MM.1S (cell line): ENCODE measurements at regions not wholly inside any gene's neighbourhood (a gene's known extent, or its start where the extent isn't known, plus 50 kb on each side); places are given as distances from the start of the nearest gene placed in this dataset.

Experiments
- EZH2 ChIP-seq: fragments of 300-600 bp; sonication (generic); optimal IDR thresholded peaks from 2 replicates; pipeline ENCODE3; 2017; ENCODE audit warnings: low read depth, mild to moderate bottlenecking, antibody characterized with exemption, low read length, mixed read lengths
- EZH2phosphoT487 ChIP-seq: fragments of 300-600 bp; sonication (generic); IDR thresholded peaks from 2 replicates; pipeline ENCODE4 v1.6.1; 2018; ENCODE audit warnings: antibody characterized with exemption, low read length
- TF ChIP-seq, protein P1 (sequence below): fragments of 300-600 bp; sonication (generic); IDR thresholded peaks from 2 replicates; pipeline ENCODE4 v1.5.1; 2016; ENCODE audit warnings: antibody characterized with exemption, low read length, mixed read lengths

DNA sequence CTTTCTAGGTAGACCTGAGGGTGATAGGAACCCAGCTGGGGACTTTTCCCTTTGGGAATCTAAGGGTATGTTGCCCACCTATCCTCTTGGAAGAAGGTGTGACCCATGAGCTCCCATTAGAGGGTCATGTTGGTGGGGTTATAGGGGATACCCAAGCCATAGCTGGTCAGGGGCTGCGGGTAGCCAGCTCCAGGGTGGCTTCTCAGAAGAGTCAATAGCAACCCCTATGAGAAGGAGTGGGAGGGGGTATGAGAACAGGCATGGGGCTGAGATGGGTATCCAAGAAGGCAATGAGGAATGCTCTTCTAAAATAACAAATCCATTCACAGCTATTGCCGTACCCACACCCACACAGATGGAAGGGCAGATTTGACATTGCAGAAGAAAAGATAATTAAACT lies 217.8 kb downstream of the UACA start:
- TF ChIP-seq EZH2phosphoT487 (no peak), EZH2 (no peak)
- TF ChIP-seq, protein P1, sequence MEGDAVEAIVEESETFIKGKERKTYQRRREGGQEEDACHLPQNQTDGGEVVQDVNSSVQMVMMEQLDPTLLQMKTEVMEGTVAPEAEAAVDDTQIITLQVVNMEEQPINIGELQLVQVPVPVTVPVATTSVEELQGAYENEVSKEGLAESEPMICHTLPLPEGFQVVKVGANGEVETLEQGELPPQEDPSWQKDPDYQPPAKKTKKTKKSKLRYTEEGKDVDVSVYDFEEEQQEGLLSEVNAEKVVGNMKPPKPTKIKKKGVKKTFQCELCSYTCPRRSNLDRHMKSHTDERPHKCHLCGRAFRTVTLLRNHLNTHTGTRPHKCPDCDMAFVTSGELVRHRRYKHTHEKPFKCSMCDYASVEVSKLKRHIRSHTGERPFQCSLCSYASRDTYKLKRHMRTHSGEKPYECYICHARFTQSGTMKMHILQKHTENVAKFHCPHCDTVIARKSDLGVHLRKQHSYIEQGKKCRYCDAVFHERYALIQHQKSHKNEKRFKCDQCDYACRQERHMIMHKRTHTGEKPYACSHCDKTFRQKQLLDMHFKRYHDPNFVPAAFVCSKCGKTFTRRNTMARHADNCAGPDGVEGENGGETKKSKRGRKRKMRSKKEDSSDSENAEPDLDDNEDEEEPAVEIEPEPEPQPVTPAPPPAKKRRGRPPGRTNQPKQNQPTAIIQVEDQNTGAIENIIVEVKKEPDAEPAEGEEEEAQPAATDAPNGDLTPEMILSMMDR = no peak
